GM12874 (cell line): ENCODE measurements at regions not wholly inside any gene's neighbourhood (a gene's known extent, or its start where the extent isn't known, plus 50 kb on each side); places are given as distances from the start of the nearest gene placed in this dataset.

Experiments used
- CTCF ChIP-seq: IDR thresholded peaks from 2 replicates; pipeline ENCODE4 v1.5.1; 2011; ENCODE audit warnings: low read depth, mild to moderate bottlenecking, control low read depth, low read length, moderate library complexity; ENCODE audit not compliant: insufficient read depth

DNA sequence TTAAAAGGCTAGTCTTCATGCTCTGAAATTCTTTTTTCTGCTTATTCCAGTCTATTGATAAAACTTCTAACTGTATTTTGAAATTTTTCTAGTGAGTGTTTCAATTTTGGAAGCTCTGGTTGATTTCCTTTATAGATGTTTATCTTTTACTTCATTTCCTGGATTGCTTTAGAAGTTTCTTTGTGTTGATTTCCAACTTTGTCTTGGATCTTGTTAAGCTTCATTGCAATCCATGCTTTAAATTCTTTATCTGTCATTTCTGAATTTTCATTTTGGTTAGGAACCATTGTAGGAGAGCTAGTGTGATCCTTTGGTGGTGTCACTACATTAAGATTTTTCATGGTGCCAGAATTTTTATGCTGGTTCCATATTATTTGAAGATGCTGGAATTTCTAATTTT lies 105.2 kb upstream of the DCBLD2 start:
- no peak for TF ChIP-seq CTCF

GRCh38 chr3:98999675-99000074 lies 98.2 kb upstream of the DCBLD2 start:
- no peak for TF ChIP-seq CTCF

DNA sequence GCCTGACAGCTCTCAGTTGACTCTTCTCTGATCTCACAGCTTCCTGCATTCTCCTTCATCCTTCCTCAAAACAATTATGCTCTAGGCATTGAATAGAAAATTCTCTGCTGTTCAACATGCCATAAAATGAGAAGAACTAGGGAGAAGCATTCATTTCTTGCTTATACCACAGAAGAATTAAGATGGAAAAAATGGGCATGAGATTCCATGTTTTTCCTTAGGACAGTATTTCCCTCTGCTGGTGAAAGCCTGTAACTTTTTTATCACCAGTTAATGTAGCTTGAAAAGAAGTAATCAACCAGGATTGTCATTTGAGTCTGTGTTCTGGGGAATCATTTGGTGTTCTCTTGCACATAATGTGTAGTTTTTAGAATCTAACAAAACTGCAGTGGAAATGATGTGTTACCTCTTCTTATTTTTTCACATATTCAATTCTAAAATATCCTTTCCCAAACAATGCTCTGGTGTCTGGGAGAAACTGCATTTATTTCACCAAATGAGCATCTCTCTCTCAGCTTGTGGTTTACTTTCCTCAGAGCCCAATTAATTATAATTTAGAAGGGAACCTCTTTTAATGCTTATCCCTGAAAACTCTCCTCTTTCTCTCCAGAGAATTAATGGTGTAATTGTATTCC lies 92.8 kb upstream of the DCBLD2 start:
- 0 out of 2 replicates have a peak, but pooled peaks have one; percentile 8 for TF ChIP-seq CTCF

DNA sequence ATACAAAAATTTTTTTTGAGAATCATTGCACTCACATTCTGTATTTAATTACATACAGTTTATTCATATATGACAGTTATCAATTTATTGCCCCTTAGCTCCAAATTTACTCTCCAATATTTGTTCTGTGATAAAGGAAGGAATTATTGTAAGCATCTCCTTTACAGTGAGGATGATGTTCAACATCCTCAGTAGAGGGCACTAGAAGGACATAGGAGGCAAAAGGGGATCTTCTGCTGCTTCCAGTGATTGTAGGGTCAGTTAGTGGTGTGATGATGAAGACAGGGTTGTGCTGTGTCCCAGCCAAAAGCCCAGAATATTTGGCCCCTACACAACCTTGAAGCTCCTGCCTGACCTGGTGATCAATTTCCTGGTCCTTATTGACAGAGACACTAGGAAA lies 89.9 kb upstream of the DCBLD2 start:
- TF ChIP-seq CTCF, result 0 out of 2 replicates have a peak, but pooled peaks have one; percentile 7

DNA sequence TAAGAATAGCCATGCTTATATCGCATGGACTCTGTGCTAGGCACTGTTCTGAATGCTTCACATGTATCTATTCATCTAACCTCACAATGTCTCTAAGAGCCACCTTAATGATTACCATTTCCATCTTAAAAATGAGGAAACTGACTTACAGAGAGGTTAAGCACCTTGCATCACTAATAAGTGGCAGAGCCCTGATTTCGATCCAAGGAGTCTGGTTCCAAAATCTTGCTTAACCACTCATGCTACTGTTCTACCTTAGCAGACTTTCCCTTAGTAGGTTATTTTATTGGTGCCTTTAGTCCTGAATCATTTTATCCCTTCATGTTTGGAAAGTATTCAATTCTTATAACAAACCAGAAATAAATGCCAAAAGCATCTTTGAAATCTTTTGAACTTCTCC lies 89.2 kb upstream of the DCBLD2 start:
- no peak for TF ChIP-seq CTCF

GRCh38 chr3:98986073-98986472 lies 84.6 kb upstream of the DCBLD2 start:
- TF ChIP-seq CTCF, result no peak

DNA sequence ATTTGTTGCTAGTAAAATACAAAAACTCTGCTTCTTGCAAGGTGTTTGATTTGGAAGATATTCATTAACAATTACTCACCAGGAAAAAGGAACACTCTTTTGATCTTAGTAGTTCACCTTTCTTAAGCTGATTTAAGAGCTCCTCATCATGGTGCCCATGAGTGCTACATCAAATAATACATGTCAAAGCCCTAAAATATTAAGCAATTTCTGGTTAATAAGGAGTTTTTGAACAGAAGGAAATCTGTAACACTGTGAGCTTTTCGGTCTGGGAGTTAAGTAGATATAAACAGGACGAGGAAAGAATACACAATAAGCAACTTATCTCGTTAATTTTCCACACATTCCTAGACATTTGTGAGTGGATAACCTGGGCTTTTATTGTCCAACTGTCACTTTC lies 83.9 kb upstream of the DCBLD2 start:
- TF ChIP-seq CTCF, result no peak
